ENCODE measurements at regions not wholly inside any gene's neighbourhood (a gene's known extent, or its start where the extent isn't known, plus 50 kb on each side); places are given as distances from the start of the nearest gene placed in this dataset.

DNA sequence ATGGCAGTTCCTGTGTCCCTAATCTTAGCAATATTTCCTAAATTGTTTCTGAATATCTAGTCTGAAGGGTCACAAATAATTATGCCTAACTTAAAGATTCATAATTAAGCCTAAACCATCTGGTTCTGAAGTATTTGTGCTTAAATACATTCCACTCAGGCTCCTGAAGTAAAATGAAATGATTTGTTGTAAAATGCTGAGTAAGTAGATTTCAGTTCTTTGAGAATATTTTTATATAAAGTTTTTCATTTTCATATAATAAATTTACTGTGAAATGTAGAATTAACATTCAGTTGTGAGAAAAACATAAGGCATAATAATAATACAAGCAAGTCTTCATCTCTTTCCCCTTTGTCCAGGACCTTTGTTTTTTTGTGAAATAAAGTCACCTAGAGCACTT, 330.6 kb upstream of the IMPG1 start:
- no peaks in the 10 kb centered on the region for H3K27me3 ChIP-seq
- H3K27ac ChIP-seq = no peak overlapping the region
- no peaks in the 10 kb centered on the region for H3K9me3 ChIP-seq
- no peak overlapping the region for H3K4me3 ChIP-seq
- TF ChIP-seq, protein P1, sequence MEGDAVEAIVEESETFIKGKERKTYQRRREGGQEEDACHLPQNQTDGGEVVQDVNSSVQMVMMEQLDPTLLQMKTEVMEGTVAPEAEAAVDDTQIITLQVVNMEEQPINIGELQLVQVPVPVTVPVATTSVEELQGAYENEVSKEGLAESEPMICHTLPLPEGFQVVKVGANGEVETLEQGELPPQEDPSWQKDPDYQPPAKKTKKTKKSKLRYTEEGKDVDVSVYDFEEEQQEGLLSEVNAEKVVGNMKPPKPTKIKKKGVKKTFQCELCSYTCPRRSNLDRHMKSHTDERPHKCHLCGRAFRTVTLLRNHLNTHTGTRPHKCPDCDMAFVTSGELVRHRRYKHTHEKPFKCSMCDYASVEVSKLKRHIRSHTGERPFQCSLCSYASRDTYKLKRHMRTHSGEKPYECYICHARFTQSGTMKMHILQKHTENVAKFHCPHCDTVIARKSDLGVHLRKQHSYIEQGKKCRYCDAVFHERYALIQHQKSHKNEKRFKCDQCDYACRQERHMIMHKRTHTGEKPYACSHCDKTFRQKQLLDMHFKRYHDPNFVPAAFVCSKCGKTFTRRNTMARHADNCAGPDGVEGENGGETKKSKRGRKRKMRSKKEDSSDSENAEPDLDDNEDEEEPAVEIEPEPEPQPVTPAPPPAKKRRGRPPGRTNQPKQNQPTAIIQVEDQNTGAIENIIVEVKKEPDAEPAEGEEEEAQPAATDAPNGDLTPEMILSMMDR (IDR thresholded peaks at IDR 0.05) = no peak
- intact Hi-C loops (cut with DNase I) = no loop called here
- no peaks in the 10 kb centered on the region for H3K36me3 ChIP-seq
- H3K4me1 ChIP-seq = no peaks in the 10 kb centered on the region
- no peak for DNase-seq (ENCODE audit: low spot score in 2 of 2)

DNA sequence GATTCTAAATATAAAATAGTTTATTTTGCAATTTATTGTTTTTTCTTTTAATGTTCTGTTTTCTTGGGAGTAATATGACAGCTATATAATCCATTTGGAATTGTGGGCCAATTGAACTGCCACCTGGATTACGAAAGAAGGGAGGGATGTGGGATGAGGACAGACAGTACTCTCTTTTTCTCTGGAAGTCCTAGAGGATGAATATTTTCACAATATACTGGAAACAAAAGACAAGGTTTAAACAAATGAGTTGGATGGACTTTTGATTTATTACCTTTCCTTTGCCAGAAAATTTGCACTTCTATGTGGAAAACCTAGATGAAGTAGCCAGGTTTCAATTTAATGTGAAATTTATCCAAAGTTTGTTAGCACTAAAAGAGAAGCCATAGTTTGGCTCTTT, 325.5 kb upstream of the IMPG1 start:
- no peaks in the 10 kb centered on the region for H3K36me3 ChIP-seq
- H3K4me3 ChIP-seq = no peak overlapping the region
- DNase-seq (ENCODE audit: low spot score in 2 of 2) = no peak
- no peaks in the 10 kb centered on the region for H3K9me3 ChIP-seq
- no peaks in the 10 kb centered on the region for H3K27me3 ChIP-seq
- H3K4me1 ChIP-seq = no peaks in the 10 kb centered on the region
- intact Hi-C loops (cut with DNase I) = no loop called here
- TF ChIP-seq, protein P1 (IDR thresholded peaks at IDR 0.05) = no peak
- H3K27ac ChIP-seq = no peak overlapping the region

DNA sequence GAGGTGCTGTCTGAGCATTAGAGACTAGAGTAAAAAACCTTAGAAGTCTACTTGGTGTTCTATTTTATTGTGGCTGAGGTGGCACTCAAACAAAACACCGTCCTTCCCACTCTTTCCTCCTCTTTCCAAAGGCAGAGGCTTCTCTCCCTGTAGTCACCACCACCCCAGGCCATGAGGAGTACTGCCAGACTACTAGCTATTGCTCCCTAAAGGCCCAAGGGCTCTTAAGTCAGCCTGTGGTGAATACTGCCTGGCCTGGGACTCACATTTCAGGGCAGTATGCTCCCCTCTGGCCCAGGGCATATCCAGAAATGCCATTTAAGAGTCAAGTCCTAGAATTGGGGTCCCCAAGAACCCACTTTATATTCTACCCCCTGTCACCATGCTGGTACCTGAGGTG, 309.7 kb upstream of the IMPG1 start:
- H3K9me3 ChIP-seq = peaks cover 0 to 7% of the 10 kb centered on the region in 2 donors
- intact Hi-C loops (cut with DNase I) = no loop called here
- no peak overlapping the region for H3K4me3 ChIP-seq
- no peaks in the 10 kb centered on the region for H3K27me3 ChIP-seq
- no peaks in the 10 kb centered on the region for H3K36me3 ChIP-seq
- TF ChIP-seq, protein P1 (IDR thresholded peaks at IDR 0.05) = no peak
- no peak for DNase-seq (ENCODE audit: low spot score in 2 of 2)
- H3K4me1 ChIP-seq = no peaks in the 10 kb centered on the region
- H3K27ac ChIP-seq = no peak overlapping the region

DNA sequence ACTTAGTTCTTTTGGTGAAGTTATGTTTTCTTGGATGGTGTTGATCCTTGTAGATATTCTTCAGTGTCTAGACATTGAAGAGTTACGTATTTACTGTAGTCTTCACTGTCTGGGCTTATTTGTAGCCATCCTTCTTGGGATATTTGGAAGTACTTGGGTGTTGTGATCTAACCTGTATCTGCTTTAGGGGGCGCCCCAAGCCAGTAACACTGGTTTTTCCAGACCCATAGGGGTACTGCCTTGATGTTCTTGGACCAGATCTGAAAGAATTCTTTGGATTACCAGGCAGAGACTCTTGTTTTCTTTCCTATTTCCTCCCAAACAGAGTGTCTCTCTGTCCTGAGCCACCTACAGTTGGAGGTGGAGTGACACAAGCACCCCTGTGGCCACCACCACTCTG, 309.1 kb upstream of the IMPG1 start:
- intact Hi-C loops (cut with DNase I) = no loop called here
- TF ChIP-seq, protein P1 (IDR thresholded peaks at IDR 0.05) = no peak
- no peak overlapping the region for H3K27ac ChIP-seq
- peaks cover 0 to 7% of the 10 kb centered on the region in 2 donors for H3K9me3 ChIP-seq
- no peaks in the 10 kb centered on the region for H3K27me3 ChIP-seq
- no peaks in the 10 kb centered on the region for H3K36me3 ChIP-seq
- no peak for DNase-seq (ENCODE audit: low spot score in 2 of 2)
- no peak overlapping the region for H3K4me3 ChIP-seq
- H3K4me1 ChIP-seq = no peaks in the 10 kb centered on the region

DNA sequence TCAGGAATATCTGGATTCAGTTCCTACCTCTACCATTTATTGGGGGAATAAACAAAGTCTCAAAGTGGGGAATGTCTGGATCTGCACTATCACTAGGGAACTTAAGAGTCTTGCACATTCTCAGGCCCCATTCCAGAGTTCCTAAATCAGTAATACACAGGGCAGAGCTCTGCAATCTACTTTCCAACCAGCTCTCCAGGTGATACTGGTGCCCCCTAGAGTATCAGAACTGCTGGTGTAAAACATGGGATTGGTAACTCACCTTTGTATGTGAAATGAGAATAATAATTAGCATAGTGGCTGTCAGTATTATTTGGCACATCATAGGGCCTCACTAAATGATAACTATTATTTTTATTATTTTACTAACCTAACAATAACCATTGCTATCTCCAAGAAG, 278.8 kb upstream of the IMPG1 start:
- Histone ChIP-seq H3K4me3 (no peak overlapping the region), H3K9me3 (no peaks in the 10 kb centered on the region), H3K27me3 (no peaks in the 10 kb centered on the region), H3K27ac (no peak overlapping the region), H3K4me1 (no peaks in the 10 kb centered on the region), H3K36me3 (no peaks in the 10 kb centered on the region)
- no peak for DNase-seq (ENCODE audit: low spot score in 2 of 2)
- intact Hi-C loops (cut with DNase I) = no loop called here
- TF ChIP-seq, protein P1 (IDR thresholded peaks at IDR 0.05) = no peak

DNA sequence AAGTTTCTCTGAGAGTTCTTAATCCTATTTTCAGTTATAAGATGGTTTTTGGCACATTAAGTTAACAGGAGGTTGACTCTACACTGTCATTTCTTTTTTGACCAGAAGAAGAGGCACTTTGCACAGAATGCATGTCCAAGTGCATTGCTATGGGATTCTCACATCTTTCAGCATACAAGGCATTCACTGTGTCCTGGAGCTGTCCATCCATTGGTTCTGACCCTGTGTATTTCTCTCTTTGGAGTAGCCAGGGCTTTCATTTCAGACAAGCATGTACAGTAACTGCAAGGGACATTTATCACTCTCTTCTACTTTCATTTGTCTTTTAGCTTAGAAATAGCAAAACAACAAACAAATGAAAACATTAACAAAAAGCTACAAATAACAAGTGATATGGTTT, 275.1 kb upstream of the IMPG1 start:
- intact Hi-C loops (cut with DNase I) = no loop called here
- no peaks in the 10 kb centered on the region for H3K36me3 ChIP-seq
- H3K27me3 ChIP-seq = no peaks in the 10 kb centered on the region
- TF ChIP-seq, protein P1 (IDR thresholded peaks at IDR 0.05) = no peak
- H3K4me3 ChIP-seq = no peak overlapping the region
- no peaks in the 10 kb centered on the region for H3K9me3 ChIP-seq
- no peak for DNase-seq (ENCODE audit: low spot score in 2 of 2)
- H3K27ac ChIP-seq = no peak overlapping the region
- H3K4me1 ChIP-seq = no peaks in the 10 kb centered on the region
